Hypothalamus (tissue), 51 donors: ENCODE measurements at regions not wholly inside any gene's neighbourhood (a gene's known extent, or its start where the extent isn't known, plus 50 kb on each side); places are given as distances from the start of the nearest gene placed in this dataset.

ENCODE experiments used
- DNase-seq, 51 donors: peaks; one replicate each; lab custom pipeline; 2025; lab: John Stamatoyannopoulos, UW

DNA sequence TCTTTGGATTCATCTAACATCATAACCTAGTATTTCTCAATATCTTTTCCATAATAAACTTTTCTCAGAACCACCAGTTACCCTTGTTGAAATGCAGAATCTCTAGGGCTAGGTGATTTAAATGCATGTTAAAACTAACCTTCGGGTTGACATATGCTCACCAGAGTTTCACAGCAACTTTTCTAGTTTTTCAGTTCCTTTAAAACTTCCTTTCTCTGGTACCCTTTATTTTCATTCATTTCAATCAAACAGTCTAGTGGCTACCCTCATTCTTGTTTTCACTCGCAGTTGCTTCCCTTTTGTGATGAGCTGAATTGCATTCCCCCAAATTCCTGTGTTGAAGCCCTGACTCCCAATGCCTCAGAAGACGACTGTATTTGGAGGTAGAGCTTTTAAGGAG lies 712.8 kb upstream of the CHRM3 start:
- no peak for DNase-seq

DNA sequence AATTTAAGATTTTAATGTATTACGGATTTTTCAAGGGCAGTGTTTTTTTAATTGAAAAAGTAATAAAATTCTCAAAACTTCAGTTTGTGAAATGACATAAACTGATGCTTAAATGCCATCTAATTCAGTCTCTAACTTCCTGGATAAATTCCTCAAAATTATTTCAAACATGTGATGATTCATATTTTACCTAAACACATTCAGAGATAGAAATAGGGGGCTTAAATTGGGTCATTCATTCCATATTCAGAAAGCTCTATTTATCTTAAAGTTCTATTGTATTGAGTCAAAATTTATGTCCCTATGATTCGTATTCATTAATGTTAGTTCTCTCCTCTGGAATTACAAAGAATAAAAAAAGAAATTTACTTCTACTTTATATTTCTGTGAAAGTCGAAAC lies 713.6 kb upstream of the CHRM3 start:
- no peak for DNase-seq

- DNase-seq: no peak
Measured at GRCh38 chr1:238672262-238672661, 714.1 kb upstream of the CHRM3 start.

DNA sequence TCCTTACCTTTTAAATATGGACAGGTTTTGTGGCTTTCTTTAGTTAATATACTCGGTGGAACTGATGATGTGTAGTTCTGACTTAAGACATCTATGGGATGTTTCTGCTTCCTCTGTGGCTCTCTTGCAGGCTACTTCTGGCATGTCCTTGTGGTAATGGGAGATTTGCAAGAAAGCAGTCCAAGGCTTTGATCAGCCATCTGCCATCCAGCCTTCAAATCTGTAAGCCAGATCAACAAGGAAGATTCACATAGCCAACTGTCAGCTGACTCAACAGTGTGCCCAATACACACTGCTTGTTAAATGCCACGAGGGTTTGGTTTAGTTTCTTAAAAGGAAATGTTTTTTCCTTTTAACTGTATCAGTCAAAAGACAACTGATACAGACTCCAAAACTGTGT lies 722.2 kb upstream of the CHRM3 start:
- no peak for DNase-seq

GRCh38 chr1:238660849-238661248 lies 725.5 kb upstream of the CHRM3 start:
- DNase-seq: no peak

DNA sequence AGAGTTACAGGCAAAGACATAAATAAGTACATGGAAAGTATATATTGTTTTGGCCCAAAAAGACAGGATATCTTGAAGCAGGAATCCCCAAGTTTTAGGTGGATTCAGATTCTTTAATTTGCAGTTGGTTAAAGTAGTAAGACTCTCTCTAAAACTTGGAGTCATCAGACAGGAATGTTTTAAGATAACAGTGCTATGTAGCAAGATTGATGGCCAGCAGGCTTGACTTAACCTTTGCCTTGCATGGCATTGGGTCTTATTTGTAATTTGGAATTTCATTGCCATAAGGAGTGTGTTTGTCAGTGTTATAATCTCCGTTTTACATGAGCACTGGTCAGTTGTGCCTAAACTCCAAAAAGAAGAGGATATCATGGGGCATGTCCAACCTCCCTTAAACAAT lies 727.6 kb upstream of the CHRM3 start:
- DNase-seq: no peak

GRCh38 chr1:238653693-238654321 lies 732.6 kb upstream of the CHRM3 start:
- DNase-seq: no peak

DNA sequence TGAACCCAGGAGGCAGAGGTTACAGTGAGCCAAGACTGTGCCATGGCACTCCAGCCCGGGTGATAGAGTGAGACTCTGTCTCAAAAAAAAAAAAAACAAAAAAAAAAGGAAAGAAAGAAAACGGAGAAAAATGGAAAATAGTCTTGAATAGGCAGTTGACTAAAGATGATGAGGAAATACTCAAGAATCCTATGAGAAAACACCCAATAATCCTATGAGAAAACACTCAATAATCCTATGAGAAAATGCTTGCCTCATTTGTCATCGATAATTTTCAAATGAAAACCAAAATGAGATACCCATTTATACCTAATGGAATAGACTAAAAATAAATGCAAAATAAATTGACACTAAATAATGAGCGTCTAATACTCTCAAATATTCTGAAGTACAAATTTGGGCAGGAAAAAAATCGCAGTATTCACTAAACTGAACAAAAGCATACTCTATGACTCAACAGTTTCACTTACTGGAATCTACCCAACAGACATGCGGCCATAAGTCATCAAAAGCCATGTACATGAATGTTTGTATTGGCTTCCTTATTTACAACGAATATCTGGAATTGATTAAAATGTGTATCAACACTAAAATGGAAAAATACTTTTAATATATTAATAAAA lies 733.9 kb upstream of the CHRM3 start:
- no peak for DNase-seq

DNA sequence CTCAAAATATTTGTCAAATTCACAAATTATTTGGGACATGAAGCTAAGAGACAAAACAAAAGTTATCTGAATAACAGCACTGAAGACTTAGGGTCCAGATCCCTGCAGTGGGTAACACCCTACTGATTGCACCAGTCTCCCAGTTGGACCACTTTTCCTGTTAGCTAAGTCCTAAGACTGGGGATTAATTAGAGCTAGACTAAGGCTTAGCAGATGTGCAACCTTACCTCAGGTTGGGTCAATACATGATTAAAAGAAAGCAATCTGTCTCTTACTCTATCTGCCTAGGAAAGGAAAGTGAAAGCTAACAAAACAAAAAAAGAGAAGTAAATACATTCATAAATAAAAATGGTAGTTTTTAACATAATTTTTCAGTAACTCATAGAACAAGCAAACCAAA lies 737.2 kb upstream of the CHRM3 start:
- no peak for DNase-seq

GRCh38 chr1:238648751-238649150 lies 737.6 kb upstream of the CHRM3 start:
- DNase-seq: no peak

GRCh38 chr1:238648296-238648695 lies 738.1 kb upstream of the CHRM3 start:
- DNase-seq: no peak

DNA sequence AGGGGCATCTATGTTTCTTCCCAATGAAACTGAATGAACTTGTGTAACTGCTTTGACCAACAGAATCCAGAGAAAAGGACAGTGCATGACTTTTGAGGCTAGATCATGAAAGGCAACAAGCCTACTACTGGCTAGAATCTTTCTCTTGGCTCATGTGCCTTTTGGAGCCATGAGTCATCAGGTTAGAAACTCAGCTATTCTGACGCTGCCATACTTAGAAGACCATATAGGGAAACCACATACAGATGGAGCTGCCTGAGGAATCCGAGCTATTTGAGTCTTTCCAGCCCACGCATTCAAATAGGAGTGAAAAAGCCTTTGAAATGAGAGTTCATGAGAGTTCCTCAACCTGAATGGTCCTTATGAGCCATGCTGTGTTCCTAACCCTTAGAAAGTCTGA lies 738.5 kb upstream of the CHRM3 start:
- DNase-seq: no peak

GRCh38 chr1:238642231-238642630 lies 744.1 kb upstream of the CHRM3 start:
- DNase-seq: no peak

DNA sequence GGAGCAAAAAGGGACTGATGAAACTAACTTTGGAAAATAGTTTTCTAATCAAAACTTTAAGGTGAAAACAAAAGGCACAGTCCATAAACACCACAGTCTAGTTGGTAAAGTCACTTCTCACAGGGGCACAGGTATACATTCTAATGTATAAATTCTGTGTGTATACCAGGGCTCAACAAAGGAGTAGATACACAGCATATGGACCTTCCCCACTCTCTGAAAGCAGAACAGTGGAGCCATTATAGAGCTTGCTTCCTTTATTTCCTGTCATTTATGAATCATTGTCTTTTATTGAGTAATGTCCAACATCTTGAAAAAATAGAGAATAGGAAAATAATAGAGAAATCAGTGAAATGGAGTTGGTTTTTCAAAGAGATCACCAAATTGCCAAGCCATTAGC lies 746.5 kb upstream of the CHRM3 start:
- no peak for DNase-seq

GRCh38 chr1:238628110-238628509 lies 737.4 kb upstream of the ZP4 start:
- no peak for DNase-seq

- no peak for DNase-seq
Measured at GRCh38 chr1:238624776-238625175, 734.1 kb upstream of the ZP4 start.

- no peak for DNase-seq
Measured at GRCh38 chr1:238621405-238621804, 730.7 kb upstream of the ZP4 start.

DNA sequence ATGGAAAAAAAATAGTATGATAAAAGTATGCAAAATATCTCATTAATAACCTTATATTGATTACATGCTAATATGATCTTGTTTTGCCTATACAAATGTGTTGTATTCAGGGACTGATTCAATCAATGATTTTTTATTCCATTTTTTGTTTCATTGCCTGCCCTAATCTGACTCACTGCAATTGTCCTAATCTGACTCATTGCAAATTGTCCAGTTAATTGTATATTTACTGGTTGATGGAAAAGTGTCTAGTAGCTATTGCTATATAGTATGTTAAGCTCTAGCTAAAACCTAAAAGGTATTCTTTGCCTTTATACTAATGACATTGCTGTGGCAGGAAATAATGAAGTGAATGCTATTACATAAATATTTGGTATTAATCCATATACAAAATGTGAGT lies 728.9 kb upstream of the ZP4 start:
- DNase-seq: no peak

- no peak for DNase-seq
Measured at GRCh38 chr1:238611406-238611805, 720.7 kb upstream of the ZP4 start.

GRCh38 chr1:238608144-238608543 lies 717.4 kb upstream of the ZP4 start:
- DNase-seq: no peak

DNA sequence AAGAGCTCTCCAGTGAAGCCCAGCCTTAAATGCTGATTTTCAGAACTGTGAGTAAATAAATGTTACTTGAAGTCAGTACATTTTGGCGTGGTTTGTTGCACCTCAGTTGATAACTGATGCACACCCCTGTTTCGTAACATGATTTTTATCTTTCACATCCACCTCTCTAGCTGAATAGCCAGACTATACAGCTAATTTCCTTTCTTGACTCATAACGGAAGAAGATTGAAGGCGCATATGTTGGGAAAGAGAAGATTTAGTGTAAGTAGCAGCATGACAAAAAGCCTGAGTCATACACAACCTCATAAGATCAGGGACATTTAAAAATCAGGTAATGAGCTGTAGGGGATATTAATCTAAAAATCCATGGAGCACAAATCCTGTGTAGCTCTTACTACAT lies 716.2 kb upstream of the ZP4 start:
- no peak for DNase-seq

- DNase-seq: no peak
Measured at GRCh38 chr1:238606457-238606856, 715.7 kb upstream of the ZP4 start.

GRCh38 chr1:238604357-238604756 lies 713.6 kb upstream of the ZP4 start:
- no peak for DNase-seq
